ENCODE measurements at regions not wholly inside any gene's neighbourhood (a gene's known extent, or its start where the extent isn't known, plus 50 kb on each side); places are given as distances from the start of the nearest gene placed in this dataset.

GRCh38 chr20:51148941-51149340, 126.0 kb upstream of the KCNG1 start (continued):
- TF ChIP-seq, protein P1, sequence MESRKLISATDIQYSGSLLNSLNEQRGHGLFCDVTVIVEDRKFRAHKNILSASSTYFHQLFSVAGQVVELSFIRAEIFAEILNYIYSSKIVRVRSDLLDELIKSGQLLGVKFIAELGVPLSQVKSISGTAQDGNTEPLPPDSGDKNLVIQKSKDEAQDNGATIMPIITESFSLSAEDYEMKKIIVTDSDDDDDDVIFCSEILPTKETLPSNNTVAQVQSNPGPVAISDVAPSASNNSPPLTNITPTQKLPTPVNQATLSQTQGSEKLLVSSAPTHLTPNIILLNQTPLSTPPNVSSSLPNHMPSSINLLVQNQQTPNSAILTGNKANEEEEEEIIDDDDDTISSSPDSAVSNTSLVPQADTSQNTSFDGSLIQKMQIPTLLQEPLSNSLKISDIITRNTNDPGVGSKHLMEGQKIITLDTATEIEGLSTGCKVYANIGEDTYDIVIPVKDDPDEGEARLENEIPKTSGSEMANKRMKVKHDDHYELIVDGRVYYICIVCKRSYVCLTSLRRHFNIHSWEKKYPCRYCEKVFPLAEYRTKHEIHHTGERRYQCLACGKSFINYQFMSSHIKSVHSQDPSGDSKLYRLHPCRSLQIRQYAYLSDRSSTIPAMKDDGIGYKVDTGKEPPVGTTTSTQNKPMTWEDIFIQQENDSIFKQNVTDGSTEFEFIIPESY (IDR thresholded peaks at IDR 0.05; ENCODE audit: borderline replicate concordance, low read depth): no peak
- TF ChIP-seq USF2 (IDR thresholded peaks at IDR 0.05; ENCODE audit: borderline replicate concordance, low read depth, low read length) (no peak), GATA2 (CRISPR knock-in tag; IDR thresholded peaks at IDR 0.05) (no peak), EZH2phosphoT487 (IDR thresholded peaks at IDR 0.05; ENCODE audit: borderline replicate concordance, low read depth) (no peak), ELF1 (IDR thresholded peaks at IDR 0.05) (no peak)

GRCh38 chr20:51144476-51144875, 121.6 kb upstream of the KCNG1 start:
- no peaks in the 10 kb centered on the region for H3K79me2 ChIP-seq (ENCODE audit: insufficient read depth)
- WGBS (ENCODE audit: low lambda C conversion rate): 36% methylated on average over 5 of the region's 5 CpGs
- no peak for DNase-seq
- no peaks in the 10 kb centered on the region for H3K9me2 ChIP-seq
- CTCF ChIA-PET: interaction anchor here (1.3 to 2.4 kb wide), 3 partner anchors 77 to 157 kb away, joined by 3 to 5 read pairs (median 3); no protein-coding TSS in a partner anchor
- H2AFZ ChIP-seq (ENCODE audit: low read depth): no peak overlapping the region
- H4K20me1 ChIP-seq (ENCODE audit: insufficient read depth): no peaks in the 10 kb centered on the region
- H3K4me1 ChIP-seq (ENCODE audit: control insufficient read depth in 1 of 2, insufficient read depth in 2 of 2, low read depth in 1 of 2, low read length in 1 of 2): no peaks in the 10 kb centered on the region; a peak in 1 of 4 replicates
- H3K9ac ChIP-seq: no peak overlapping the region
- no peaks in the 10 kb centered on the region for H3K36me3 ChIP-seq (replicated peaks in 1 of 2; ENCODE audit: control insufficient read depth in 1 of 2, insufficient read depth in 2 of 2, low read length in 1 of 2)
- TF ChIP-seq SMC3 (IDR thresholded peaks at IDR 0.05; ENCODE audit: low read depth, low read length) (no peak), MEF2A (IDR thresholded peaks at IDR 0.05; ENCODE audit: borderline replicate concordance, low read depth) (no peak), RFX5 (IDR thresholded peaks at IDR 0.05; ENCODE audit: low read length) (no peak), RAD21 (IDR thresholded peaks at IDR 0.05; ENCODE audit: low read length) (no peak)
- no peak overlapping the region for H3K4me2 ChIP-seq
- H3F3A ChIP-seq (replicated peaks; ENCODE audit: insufficient read depth): no peaks in the 10 kb centered on the region
- H3K9me3 ChIP-seq: peaks cover 7% of the 10 kb centered on the region; the same call in 1 of the 2 replicates
- POLR2A ChIA-PET: no interaction called here
- H3K27ac ChIP-seq (ENCODE audit: low read depth in 2 of 2, low read length in 1 of 2): no peak overlapping the region
- no peak overlapping the region for H3K4me3 ChIP-seq (ENCODE audit: low read depth in 2 of 2, low read length in 1 of 2)
- H3K27me3 ChIP-seq (ENCODE audit: insufficient read depth): no peaks in the 10 kb centered on the region; the same call in 1 of the 2 replicates

DNA sequence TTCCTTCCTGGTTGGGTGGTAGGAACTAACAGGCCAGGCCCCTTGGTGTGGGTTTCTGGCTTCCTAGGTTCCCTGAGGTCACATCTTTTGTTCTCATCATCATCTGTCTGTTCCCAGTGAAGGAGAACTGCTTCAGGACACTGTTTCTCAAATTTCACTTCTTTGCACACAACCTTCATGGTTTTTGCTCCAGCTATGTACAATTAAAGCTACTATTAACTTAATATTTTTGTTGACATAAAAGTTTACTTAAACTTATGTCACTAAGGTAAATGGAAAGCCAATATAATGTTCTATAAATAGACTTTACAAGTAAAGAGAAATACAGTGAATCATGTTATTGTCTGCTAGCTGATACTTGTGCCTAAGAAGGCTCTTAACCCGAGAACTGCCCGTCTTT, 120.7 kb upstream of the KCNG1 start:
- Histone ChIP-seq H3K36me3 (replicated peaks in 1 of 2; ENCODE audit: control insufficient read depth in 1 of 2, insufficient read depth in 2 of 2, low read length in 1 of 2) (no peaks in the 10 kb centered on the region), H3F3A (replicated peaks; ENCODE audit: insufficient read depth) (no peaks in the 10 kb centered on the region), H3K4me1 (ENCODE audit: control insufficient read depth in 1 of 2, insufficient read depth in 2 of 2, low read depth in 1 of 2, low read length in 1 of 2) (peaks cover 0 to 6% of the 10 kb centered on the region in 2 experiments; a peak in 1 of 4 replicates), H4K20me1 (ENCODE audit: insufficient read depth) (no peaks in the 10 kb centered on the region), H3K9me2 (no peaks in the 10 kb centered on the region), H3K4me2 (no peak overlapping the region), H3K27ac (ENCODE audit: low read depth in 2 of 2, low read length in 1 of 2) (no peak overlapping the region), H3K27me3 (ENCODE audit: insufficient read depth) (no peaks in the 10 kb centered on the region; the same call in 1 of the 2 replicates), H3K79me2 (ENCODE audit: insufficient read depth) (no peaks in the 10 kb centered on the region), H3K4me3 (ENCODE audit: low read depth in 2 of 2, low read length in 1 of 2) (no peak overlapping the region), H3K9ac (no peak overlapping the region), H2AFZ (ENCODE audit: low read depth) (no peak overlapping the region), H3K9me3 (peaks cover 7% of the 10 kb centered on the region; the same call in 1 of the 2 replicates)
- WGBS (ENCODE audit: low lambda C conversion rate): 54% methylated on average over 2 of the region's 2 CpGs
- ChIA-PET POLR2A (no interaction called here), CTCF (interaction anchor here (1.7 to 2.4 kb wide), 2 partner anchors 129 to 156 kb away, joined by 3 to 5 read pairs; no protein-coding TSS in a partner anchor)
- DNase-seq: no peak
- no peak for TF ChIP-seq REST (IDR thresholded peaks at IDR 0.05; ENCODE audit: low read depth, low read length)
- TF ChIP-seq GATA2 (CRISPR knock-in tag; IDR thresholded peaks at IDR 0.05): no peak
- TF ChIP-seq, protein P1 (IDR thresholded peaks at IDR 0.05; ENCODE audit: borderline replicate concordance, low read depth): no peak
- no peak for TF ChIP-seq CHD2 (IDR thresholded peaks at IDR 0.05; ENCODE audit: low read length, partially characterized antibody)
- TF ChIP-seq ELF1 (IDR thresholded peaks at IDR 0.05): no peak
- no peak for TF ChIP-seq EZH2phosphoT487 (IDR thresholded peaks at IDR 0.05; ENCODE audit: borderline replicate concordance, low read depth)
- no peak for TF ChIP-seq NFIC (IDR thresholded peaks at IDR 0.05; ENCODE audit: borderline replicate concordance)
- no peak for TF ChIP-seq TEAD4 (IDR thresholded peaks at IDR 0.05; ENCODE audit: borderline replicate concordance, insufficient read depth)
- TF ChIP-seq MXI1 (IDR thresholded peaks at IDR 0.05; ENCODE audit: low read depth, low read length): no peak
- TF ChIP-seq POLR2AphosphoS5 (IDR thresholded peaks at IDR 0.05; ENCODE audit: low read depth, low read length): no peak
- TF ChIP-seq TCF12 (IDR thresholded peaks at IDR 0.05): no peak
- TF ChIP-seq RCOR1 (IDR thresholded peaks at IDR 0.05; ENCODE audit: low read length): no peak

Measured in SK-N-SH (cell line).